NCI-H446 treated with DMSO at 0.1 percent for 48 hours (cell line): ENCODE measurements at regions not wholly inside any gene's neighbourhood (a gene's known extent, or its start where the extent isn't known, plus 50 kb on each side); places are given as distances from the start of the nearest gene placed in this dataset.

Experiments
- DNase-seq: peaks from one replicate; lab custom pipeline; 2025; lab: John Stamatoyannopoulos, UW

- no peak for DNase-seq
Observed at GRCh38 chr3:167958141-167958540, 137.6 kb downstream of the GOLIM4 start.

- no peak for DNase-seq
Observed at GRCh38 chr3:167952969-167953368, 142.8 kb downstream of the GOLIM4 start.

GRCh38 chr3:167950212-167950611, 145.5 kb downstream of the GOLIM4 start:
- no peak for DNase-seq

GRCh38 chr3:167941234-167941995, 154.3 kb downstream of the GOLIM4 start:
- no peak for DNase-seq

- DNase-seq, result no peak
Observed at GRCh38 chr3:167940241-167940640, 155.5 kb downstream of the GOLIM4 start.

- DNase-seq, result no peak
Observed at GRCh38 chr3:167938516-167938915, 157.2 kb downstream of the GOLIM4 start.

- DNase-seq, result peak; percentile 97
Observed at GRCh38 chr3:167936019-167936418, 159.7 kb downstream of the GOLIM4 start.

- no peak for DNase-seq
Observed at GRCh38 chr3:167930453-167930852, 165.3 kb downstream of the GOLIM4 start.

GRCh38 chr3:167929968-167930367, 165.8 kb downstream of the GOLIM4 start:
- DNase-seq, result no peak

- no peak for DNase-seq
Observed at GRCh38 chr3:167928381-167928780, 167.3 kb downstream of the GOLIM4 start.

- DNase-seq, result no peak
Observed at GRCh38 chr3:167920747-167921146, 175.0 kb downstream of the GOLIM4 start.

- no peak for DNase-seq
Observed at GRCh38 chr3:167919590-167919989, 176.1 kb downstream of the GOLIM4 start.

GRCh38 chr3:167918686-167919085, 177.0 kb downstream of the GOLIM4 start:
- no peak for DNase-seq

- DNase-seq, result no peak
Observed at GRCh38 chr3:167918008-167918596, 177.6 kb downstream of the GOLIM4 start.

GRCh38 chr3:167913219-167913835, 177.8 kb downstream of the SERPINI1 start:
- DNase-seq, result no peak

GRCh38 chr3:167909952-167910351, 174.4 kb downstream of the SERPINI1 start:
- DNase-seq, result no peak

- DNase-seq, result no peak
Observed at GRCh38 chr3:167909504-167909896, 174.0 kb downstream of the SERPINI1 start.

GRCh38 chr3:167908746-167909503, 173.4 kb downstream of the SERPINI1 start:
- DNase-seq, result no peak

GRCh38 chr3:167908221-167908620, 172.7 kb downstream of the SERPINI1 start:
- DNase-seq, result no peak

GRCh38 chr3:167901138-167901537, 165.6 kb downstream of the SERPINI1 start:
- no peak for DNase-seq

- DNase-seq, result no peak
Observed at GRCh38 chr3:167899093-167899492, 163.6 kb downstream of the SERPINI1 start.

- no peak for DNase-seq
Observed at GRCh38 chr3:167898091-167898490, 162.6 kb downstream of the SERPINI1 start.

GRCh38 chr3:167895684-167896083, 160.2 kb downstream of the SERPINI1 start:
- no peak for DNase-seq
